Nephron progenitor cell (in vitro differentiated cells): ENCODE measurements at regions not wholly inside any gene's neighbourhood (a gene's known extent, or its start where the extent isn't known, plus 50 kb on each side); places are given as distances from the start of the nearest gene placed in this dataset.
"Not testable (repeated sequence)": the region's sequence is repeated elsewhere in the genome, so short reads cannot be mapped to it uniquely, and the experiment has no call there.

Experiments used
- DNase-seq: peaks from one replicate; pipeline ENCODE4 v3.0.0; 2021
- H3K27ac Mint-ChIP-seq: 2 replicates; pipeline ENCODE4 v1.8.0; 2021; ENCODE audit warnings: mild to moderate bottlenecking, moderate library complexity, mixed read lengths
- H3K27me3 Mint-ChIP-seq: 2 replicates; pipeline ENCODE4 v1.8.0; 2021; ENCODE audit warnings: mild to moderate bottlenecking, low read depth, mixed read lengths; ENCODE audit not compliant: poor library complexity
- H3K36me3 Mint-ChIP-seq: 2 replicates; pipeline ENCODE4 v1.8.0; 2021; ENCODE audit warnings: low read depth, mixed read lengths
- H3K4me1 Mint-ChIP-seq: 2 replicates; pipeline ENCODE4 v1.8.0; 2021; ENCODE audit warnings: mixed read lengths
- H3K4me3 Mint-ChIP-seq: 2 replicates; pipeline ENCODE4 v1.8.0; 2021; ENCODE audit warnings: mild to moderate bottlenecking, moderate library complexity, mixed read lengths
- H3K9me3 Mint-ChIP-seq: 2 replicates; pipeline ENCODE4 v1.8.0; 2021; ENCODE audit warnings: mild to moderate bottlenecking, moderate library complexity, mixed read lengths
- CTCF ChIP-seq: fragments of 200-600 bp; sonication (generic); IDR thresholded peaks from 2 replicates; pipeline ENCODE4 v1.5.0; 2021; ENCODE audit warnings: antibody characterized with exemption

GRCh38 chr6:82783587-82784236 lies 281.9 kb downstream of the UBE3D start:
- H3K9me3 Mint-ChIP-seq = peaks cover 2% of the 10 kb centered on the region
- no peak overlapping the region for H3K27ac Mint-ChIP-seq
- peak; percentile 5 for DNase-seq
- H3K4me3 Mint-ChIP-seq = no peak overlapping the region
- no peaks in the 10 kb centered on the region for H3K36me3 Mint-ChIP-seq
- peak; percentile 51 for TF ChIP-seq CTCF
- no peaks in the 10 kb centered on the region for H3K27me3 Mint-ChIP-seq
- peaks cover 31% of the 10 kb centered on the region for H3K4me1 Mint-ChIP-seq

- no peak overlapping the region for H3K27ac Mint-ChIP-seq
- no peak for DNase-seq
- no peaks in the 10 kb centered on the region for H3K36me3 Mint-ChIP-seq
- TF ChIP-seq CTCF = no peak
- H3K4me1 Mint-ChIP-seq = peaks cover 31% of the 10 kb centered on the region
- no peaks in the 10 kb centered on the region for H3K27me3 Mint-ChIP-seq
- peaks cover 17% of the 10 kb centered on the region for H3K9me3 Mint-ChIP-seq
- no peak overlapping the region for H3K4me3 Mint-ChIP-seq
These were observed 280.4 kb downstream of the UBE3D start for GRCh38 chr6:82785206-82785605.

- H3K4me1 Mint-ChIP-seq = peaks cover 31% of the 10 kb centered on the region
- TF ChIP-seq CTCF = no peak
- H3K9me3 Mint-ChIP-seq = peaks cover 28% of the 10 kb centered on the region
- H3K36me3 Mint-ChIP-seq = peaks cover 5% of the 10 kb centered on the region
- no peak overlapping the region for H3K4me3 Mint-ChIP-seq
- H3K27ac Mint-ChIP-seq = peak overlapping the region; percentile 49
- DNase-seq = peak; percentile 7
- H3K27me3 Mint-ChIP-seq = no peaks in the 10 kb centered on the region
These were observed 279.4 kb downstream of the UBE3D start for GRCh38 chr6:82786248-82786647.

- Mint-ChIP-seq H3K9me3 (peaks cover 43% of the 10 kb centered on the region), H3K27ac (no peak overlapping the region), H3K4me3 (no peak overlapping the region), H3K27me3 (no peaks in the 10 kb centered on the region), H3K36me3 (peaks cover 10% of the 10 kb centered on the region), H3K4me1 (no peaks in the 10 kb centered on the region)
- no peak for TF ChIP-seq CTCF
- no peak for DNase-seq
These were observed 269.7 kb downstream of the UBE3D start for GRCh38 chr6:82795940-82796339.

- H3K27ac Mint-ChIP-seq = no peak overlapping the region
- no peak for TF ChIP-seq CTCF
- no peak overlapping the region for H3K4me3 Mint-ChIP-seq
- DNase-seq = no peak
- peaks cover 41% of the 10 kb centered on the region for H3K9me3 Mint-ChIP-seq
- H3K27me3 Mint-ChIP-seq = peaks cover 8% of the 10 kb centered on the region
- H3K4me1 Mint-ChIP-seq = no peaks in the 10 kb centered on the region
- no peaks in the 10 kb centered on the region for H3K36me3 Mint-ChIP-seq
These were observed 264.6 kb downstream of the UBE3D start for GRCh38 chr6:82801083-82801482.

GRCh38 chr6:82816243-82816642 lies 249.4 kb downstream of the UBE3D start:
- not testable (repeated sequence) for H3K4me3 Mint-ChIP-seq, H3K27ac Mint-ChIP-seq, H3K36me3 Mint-ChIP-seq, H3K27me3 Mint-ChIP-seq, DNase-seq, H3K9me3 Mint-ChIP-seq
- peaks cover 16% of the 10 kb centered on the region for H3K4me1 Mint-ChIP-seq
